Vagina (tissue), 2 donors: ENCODE measurements at regions not wholly inside any gene's neighbourhood (a gene's known extent, or its start where the extent isn't known, plus 50 kb on each side); places are given as distances from the start of the nearest gene placed in this dataset.
A peak's percentile ranks its signal among the peaks of the same experiment; 100 is the strongest.

Source experiments
- POLR2A ChIP-seq, 2 donors: fragments of 450-650 bp; IDR thresholded peaks; one replicate each; pipeline ENCODE4 v1.6.1; 2017; ENCODE audit warnings: antibody characterized with exemption in 2 of 2, mild to moderate bottlenecking in 2 of 2, moderate library complexity in 2 of 2
- POLR2AphosphoS5 ChIP-seq, 2 donors: sonication (generic); formaldehyde crosslinking; IDR thresholded peaks; one replicate each; pipeline ENCODE4 v1.9.0; 2017; ENCODE audit warnings: antibody characterized with exemption in 2 of 2, mild to moderate bottlenecking in 2 of 2, low read depth in 1 of 2; ENCODE audit not compliant: insufficient read depth in 1 of 2
- TF ChIP-seq, protein P1 (sequence below), 3 experiments: fragments of 450-650 bp in 2 of 3; fragments of 200-600 bp in 1 of 3; sonication (generic) in 1 of 3; IDR thresholded peaks; one replicate each; pipeline ENCODE4 v1.5.1; 2017 to 2019; ENCODE audit warnings: antibody characterized with exemption in 3 of 3, mild to moderate bottlenecking in 2 of 3, moderate library complexity in 2 of 3

DNA sequence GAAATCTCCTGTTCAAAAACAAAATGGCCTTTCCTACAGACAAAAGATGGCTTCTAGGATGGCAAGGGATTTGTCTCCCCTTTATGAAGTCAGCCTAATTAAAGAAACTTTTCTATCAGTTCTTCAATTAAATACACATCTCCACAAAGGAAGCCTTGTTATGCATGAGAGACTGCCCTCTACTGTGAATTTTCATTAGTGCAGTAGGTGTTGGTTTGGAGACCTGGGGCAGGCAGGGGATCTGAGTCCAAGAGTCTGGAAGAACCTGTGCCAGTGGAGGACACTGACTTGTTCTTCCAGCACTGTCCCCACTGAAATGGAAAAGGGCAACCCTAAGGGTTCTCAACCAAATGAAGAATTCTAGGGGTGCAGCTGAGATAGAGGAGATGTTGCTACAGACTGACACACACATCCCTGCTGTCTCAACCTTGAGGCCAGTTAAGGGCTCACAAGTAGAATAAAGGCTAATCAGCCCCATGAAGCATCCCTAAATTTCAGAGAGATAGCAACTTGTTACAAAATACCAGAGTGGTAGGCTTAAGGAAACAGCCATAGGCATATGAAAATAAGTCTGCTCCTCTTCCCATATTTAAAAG lies 174.0 kb upstream of the PRICKLE2 start:
- TF ChIP-seq, protein P1, sequence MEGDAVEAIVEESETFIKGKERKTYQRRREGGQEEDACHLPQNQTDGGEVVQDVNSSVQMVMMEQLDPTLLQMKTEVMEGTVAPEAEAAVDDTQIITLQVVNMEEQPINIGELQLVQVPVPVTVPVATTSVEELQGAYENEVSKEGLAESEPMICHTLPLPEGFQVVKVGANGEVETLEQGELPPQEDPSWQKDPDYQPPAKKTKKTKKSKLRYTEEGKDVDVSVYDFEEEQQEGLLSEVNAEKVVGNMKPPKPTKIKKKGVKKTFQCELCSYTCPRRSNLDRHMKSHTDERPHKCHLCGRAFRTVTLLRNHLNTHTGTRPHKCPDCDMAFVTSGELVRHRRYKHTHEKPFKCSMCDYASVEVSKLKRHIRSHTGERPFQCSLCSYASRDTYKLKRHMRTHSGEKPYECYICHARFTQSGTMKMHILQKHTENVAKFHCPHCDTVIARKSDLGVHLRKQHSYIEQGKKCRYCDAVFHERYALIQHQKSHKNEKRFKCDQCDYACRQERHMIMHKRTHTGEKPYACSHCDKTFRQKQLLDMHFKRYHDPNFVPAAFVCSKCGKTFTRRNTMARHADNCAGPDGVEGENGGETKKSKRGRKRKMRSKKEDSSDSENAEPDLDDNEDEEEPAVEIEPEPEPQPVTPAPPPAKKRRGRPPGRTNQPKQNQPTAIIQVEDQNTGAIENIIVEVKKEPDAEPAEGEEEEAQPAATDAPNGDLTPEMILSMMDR (IDR thresholded peaks at IDR 0.05), result peak; percentile 36 to 65 (median 46)
- TF ChIP-seq POLR2A (IDR thresholded peaks at IDR 0.05), result no peak
- no peak for TF ChIP-seq POLR2AphosphoS5 (IDR thresholded peaks at IDR 0.05; ENCODE audit: insufficient read depth in 1 of 2, low read depth in 1 of 2)
